Mammary epithelial cell (primary cell): ENCODE measurements at regions not wholly inside any gene's neighbourhood (a gene's known extent, or its start where the extent isn't known, plus 50 kb on each side); places are given as distances from the start of the nearest gene placed in this dataset.

ENCODE experiments used
- EZH2 ChIP-seq: IDR thresholded peaks from 2 replicates; pipeline ENCODE4 v1.6.1; 2012; ENCODE audit warnings: low read length, inconsistent platforms, borderline replicate concordance
- TF ChIP-seq, protein P1 (sequence below), 2 donors: IDR thresholded peaks in 1 of 2; conservative IDR thresholded peaks in 1 of 2; 2 replicates each; pipeline ENCODE4 v1.5.1; 2011 to 2012; ENCODE audit warnings: inconsistent platforms in 2 of 2, low read length in 2 of 2, mild to moderate bottlenecking in 2 of 2, control low read depth in 1 of 2, low read depth in 1 of 2; ENCODE audit not compliant: insufficient read depth in 1 of 2; ENCODE audit errors: extremely low read depth in 1 of 2

DNA sequence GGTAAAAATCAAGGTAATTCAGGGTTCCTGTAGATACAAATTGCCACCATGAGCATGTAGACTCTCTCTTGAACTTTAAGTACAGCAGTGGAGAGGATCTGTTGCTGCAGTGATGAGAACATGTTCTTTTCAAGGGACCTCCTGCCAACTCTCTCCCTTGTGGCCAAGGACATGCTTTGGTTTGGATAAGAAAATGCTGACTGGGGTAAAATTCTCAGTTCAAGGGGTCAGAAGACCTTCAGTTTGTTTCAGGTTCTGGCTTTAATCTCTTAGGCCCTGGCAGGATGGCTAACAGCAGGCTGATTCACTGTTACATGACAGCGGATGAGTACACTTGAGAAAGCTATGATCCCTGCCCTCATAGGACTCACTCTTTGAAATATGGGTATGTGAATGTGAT, 299.2 kb upstream of the NMUR2 start:
- TF ChIP-seq, protein P1, sequence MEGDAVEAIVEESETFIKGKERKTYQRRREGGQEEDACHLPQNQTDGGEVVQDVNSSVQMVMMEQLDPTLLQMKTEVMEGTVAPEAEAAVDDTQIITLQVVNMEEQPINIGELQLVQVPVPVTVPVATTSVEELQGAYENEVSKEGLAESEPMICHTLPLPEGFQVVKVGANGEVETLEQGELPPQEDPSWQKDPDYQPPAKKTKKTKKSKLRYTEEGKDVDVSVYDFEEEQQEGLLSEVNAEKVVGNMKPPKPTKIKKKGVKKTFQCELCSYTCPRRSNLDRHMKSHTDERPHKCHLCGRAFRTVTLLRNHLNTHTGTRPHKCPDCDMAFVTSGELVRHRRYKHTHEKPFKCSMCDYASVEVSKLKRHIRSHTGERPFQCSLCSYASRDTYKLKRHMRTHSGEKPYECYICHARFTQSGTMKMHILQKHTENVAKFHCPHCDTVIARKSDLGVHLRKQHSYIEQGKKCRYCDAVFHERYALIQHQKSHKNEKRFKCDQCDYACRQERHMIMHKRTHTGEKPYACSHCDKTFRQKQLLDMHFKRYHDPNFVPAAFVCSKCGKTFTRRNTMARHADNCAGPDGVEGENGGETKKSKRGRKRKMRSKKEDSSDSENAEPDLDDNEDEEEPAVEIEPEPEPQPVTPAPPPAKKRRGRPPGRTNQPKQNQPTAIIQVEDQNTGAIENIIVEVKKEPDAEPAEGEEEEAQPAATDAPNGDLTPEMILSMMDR (conservative IDR thresholded peaks at IDR 0.05 in 1 of 2, IDR thresholded peaks at IDR 0.05 in 1 of 2; ENCODE audit: extremely low read depth in 1 of 2, insufficient read depth in 1 of 2, low read depth in 1 of 2, low read length in 2 of 2) = no peak
- no peak for TF ChIP-seq EZH2
